ENCODE measurements at regions not wholly inside any gene's neighbourhood (a gene's known extent, or its start where the extent isn't known, plus 50 kb on each side); places are given as distances from the start of the nearest gene placed in this dataset.

- Histone ChIP-seq H3K23ac (ENCODE audit: insufficient read length) (no peak overlapping the region), H3K4ac (replicated peaks; ENCODE audit: insufficient read length, low read depth, low read length) (no peak overlapping the region), H2BK20ac (ENCODE audit: low read length) (no peak overlapping the region), H3K27me3 (replicated peaks in 1 of 4; ENCODE audit: control insufficient read depth in 3 of 4, extremely low read depth in 1 of 4, insufficient read depth in 3 of 4, low read length in 3 of 4) (no peaks in the 10 kb centered on the region), H3K79me2 (ENCODE audit: control insufficient read depth in 1 of 2, insufficient read depth in 2 of 2, low read length in 2 of 2) (no peaks in the 10 kb centered on the region), H2BK5ac (ENCODE audit: low read depth, low read length) (no peak overlapping the region), H3K4me1 (replicated peaks in 1 of 4; ENCODE audit: control insufficient read depth in 3 of 4, insufficient read depth in 4 of 4, low read length in 3 of 4) (no peaks in the 10 kb centered on the region), H3K9me3 (ENCODE audit: insufficient read depth in 2 of 2, low read depth in 1 of 2, low read length in 1 of 2) (no peaks in the 10 kb centered on the region), H2AK5ac (ENCODE audit: low read depth, low read length) (no peak overlapping the region), H3K4me3 (ENCODE audit: extremely low read depth in 1 of 4, insufficient read depth in 2 of 4, low read depth in 3 of 4, low read length in 4 of 4) (no peak overlapping the region), H3K23me2 (ENCODE audit: low read depth, low read length) (no peaks in the 10 kb centered on the region), H3K27ac (ENCODE audit: low read depth, low read length) (no peak overlapping the region), H4K5ac (ENCODE audit: insufficient read length, low read depth, low read length) (no peak overlapping the region), H4K8ac (ENCODE audit: extremely low read depth, insufficient read depth, low read length) (no peak overlapping the region), H3K9ac (replicated peaks in 1 of 4; ENCODE audit: extremely low read depth in 1 of 4, low read depth in 3 of 4, low read length in 3 of 4) (no peak overlapping the region), H2AFZ (ENCODE audit: low read length) (no peak overlapping the region), H3K14ac (ENCODE audit: insufficient read length) (no peak overlapping the region), H2BK12ac (ENCODE audit: low read depth, low read length) (no peak overlapping the region), H3K4me2 (ENCODE audit: insufficient read depth in 1 of 2, low read depth in 2 of 2, low read length in 2 of 2) (no peak overlapping the region), H3K56ac (replicated peaks; ENCODE audit: insufficient read length, low read depth, low read length) (no peak overlapping the region), H4K20me1 (replicated peaks in 1 of 2; ENCODE audit: control insufficient read depth in 1 of 2, insufficient read depth in 2 of 2, low read length in 2 of 2) (no peaks in the 10 kb centered on the region), H3K79me1 (ENCODE audit: low read depth, low read length) (no peaks in the 10 kb centered on the region), H3K36me3 (ENCODE audit: control insufficient read depth in 2 of 4, insufficient read depth in 4 of 4, low read length in 3 of 4) (no peaks in the 10 kb centered on the region), H2BK120ac (replicated peaks; ENCODE audit: low read depth, low read length) (no peak overlapping the region), H3K18ac (ENCODE audit: extremely low read depth, low read length) (no peak overlapping the region), H2BK15ac (ENCODE audit: low read length) (no peak overlapping the region), H4K91ac (replicated peaks; ENCODE audit: insufficient read length, low read length) (no peak overlapping the region)
- no peak for TF ChIP-seq SP2 (IDR thresholded peaks at IDR 0.05; ENCODE audit: low read length)
- peak; percentile 37; the same call in 1 of the 2 replicates for TF ChIP-seq MAFK (IDR thresholded peaks at IDR 0.05; ENCODE audit: low read depth, low read length)
- DNase-seq (ENCODE audit: low read depth in 1 of 2, low spot score in 2 of 2): no peak
- FAIRE-seq: no peak
- ChIA-PET POLR2A (ENCODE audit: partially characterized antibody) (no interaction called here), CTCF (ENCODE audit: partially characterized antibody) (no interaction called here)
- 81% methylated on average over 1 of the region's 1 CpG; no CpG with 5 or more reads in 1 of the 2 experiments for WGBS, 2 experiments (ENCODE audit: extremely low coverage in 1 of 2, insufficient coverage in 1 of 2, insufficient read length in 1 of 2, insufficient replicate concordance in 2 of 2, low coverage in 1 of 2, low lambda C conversion rate in 2 of 2, missing lambda C conversion rate in 1 of 2)
Observed at GRCh38 chr4:30354605-30355004, 365.6 kb upstream of the PCDH7 start.
